ENCODE measurements at regions not wholly inside any gene's neighbourhood (a gene's known extent, or its start where the extent isn't known, plus 50 kb on each side); places are given as distances from the start of the nearest gene placed in this dataset.

- Histone ChIP-seq H3K9me3 (no peaks in the 10 kb centered on the region), H3K36me3 (no peaks in the 10 kb centered on the region), H3K4me1 (peaks cover 15% of the 10 kb centered on the region), H3K27me3 (no peaks in the 10 kb centered on the region), H3K4me3 (no peak overlapping the region), H3K27ac (no peak overlapping the region)
- DNase-seq (ENCODE audit: extremely low spot score in 2 of 2), result peak in 1 of 2 donors; percentile 64
- intact Hi-C loops (cut with DNase I), result no loop called here
- TF ChIP-seq POLR2A (IDR thresholded peaks at IDR 0.05), result no peak
- TF ChIP-seq CTCF (IDR thresholded peaks at IDR 0.05), result no peak
- TF ChIP-seq POLR2AphosphoS5 (IDR thresholded peaks at IDR 0.05; ENCODE audit: insufficient read depth in 1 of 2, low read depth in 1 of 2), result no peak
Measured at GRCh38 chr4:152107736-152108500, 347.1 kb upstream of the GATB start.

GRCh38 chr4:152106781-152107321 is 346.0 kb upstream of the GATB start:
- DNase-seq (ENCODE audit: extremely low spot score in 2 of 2), result no peak
- Histone ChIP-seq H3K4me3 (no peak overlapping the region), H3K4me1 (peaks cover 15% of the 10 kb centered on the region), H3K27me3 (no peaks in the 10 kb centered on the region), H3K36me3 (no peaks in the 10 kb centered on the region), H3K9me3 (no peaks in the 10 kb centered on the region), H3K27ac (peak overlapping the region; percentile 45)
- no peak for TF ChIP-seq CTCF (IDR thresholded peaks at IDR 0.05)
- no peak for TF ChIP-seq POLR2AphosphoS5 (IDR thresholded peaks at IDR 0.05; ENCODE audit: insufficient read depth in 1 of 2, low read depth in 1 of 2)
- TF ChIP-seq POLR2A (IDR thresholded peaks at IDR 0.05), result no peak
- intact Hi-C loops (cut with DNase I), result no loop called here

- Histone ChIP-seq H3K27ac (peak overlapping the region; percentile 45), H3K36me3 (no peaks in the 10 kb centered on the region), H3K27me3 (no peaks in the 10 kb centered on the region), H3K4me1 (peaks cover 15% of the 10 kb centered on the region), H3K4me3 (no peak overlapping the region), H3K9me3 (no peaks in the 10 kb centered on the region)
- intact Hi-C loops (cut with DNase I), result no loop called here
- no peak for DNase-seq (ENCODE audit: extremely low spot score in 2 of 2)
- TF ChIP-seq CTCF (IDR thresholded peaks at IDR 0.05), result no peak
- peak in 1 of 2 donors; percentile 86 for TF ChIP-seq POLR2AphosphoS5 (IDR thresholded peaks at IDR 0.05; ENCODE audit: insufficient read depth in 1 of 2, low read depth in 1 of 2)
Measured at GRCh38 chr4:152106113-152106763, 345.4 kb upstream of the GATB start.

- TF ChIP-seq POLR2A (IDR thresholded peaks at IDR 0.05), result no peak
- no peak for TF ChIP-seq CTCF (IDR thresholded peaks at IDR 0.05)
- TF ChIP-seq POLR2AphosphoS5 (IDR thresholded peaks at IDR 0.05; ENCODE audit: insufficient read depth in 1 of 2, low read depth in 1 of 2), result no peak
- intact Hi-C loops (cut with DNase I), result no loop called here
Measured at GRCh38 chr4:152104901-152105357, 344.1 kb upstream of the GATB start.

More at GRCh38 chr4:152104901-152105357, 344.1 kb upstream of the GATB start:
- DNase-seq (ENCODE audit: extremely low spot score in 2 of 2), result no peak
- no peaks in the 10 kb centered on the region for H3K9me3 ChIP-seq
- no peaks in the 10 kb centered on the region for H3K27me3 ChIP-seq
- no peak overlapping the region for H3K4me3 ChIP-seq
- no peak overlapping the region for H3K27ac ChIP-seq
- H3K36me3 ChIP-seq, result no peaks in the 10 kb centered on the region
- H3K4me1 ChIP-seq, result peaks cover 15% of the 10 kb centered on the region

All from vagina (tissue), 2 donors.